Type B pancreatic cell (in vitro differentiated cells): ENCODE measurements at regions not wholly inside any gene's neighbourhood (a gene's known extent, or its start where the extent isn't known, plus 50 kb on each side); places are given as distances from the start of the nearest gene placed in this dataset.
A peak's percentile ranks its signal among the peaks of the same experiment; 100 is the strongest.

ENCODE experiments used
- DNase-seq: peaks from one replicate; pipeline ENCODE4 v3.0.0; 2021; ENCODE audit warnings: mixed read lengths; ENCODE audit not compliant: unreplicated experiment; ENCODE audit errors: extremely low spot score
- H3K27ac Mint-ChIP-seq: 2 replicates; pipeline ENCODE4 v1.8.0; 2021; ENCODE audit warnings: mild to moderate bottlenecking, mixed read lengths
- H3K27me3 Mint-ChIP-seq: 2 replicates; pipeline ENCODE4 v1.8.0; 2021; ENCODE audit warnings: mixed read lengths
- H3K36me3 Mint-ChIP-seq: 2 replicates; pipeline ENCODE4 v1.8.0; 2021; ENCODE audit warnings: mixed read lengths
- H3K4me1 Mint-ChIP-seq: one replicate; pipeline ENCODE4 v1.8.0; 2021; ENCODE audit warnings: mixed read lengths; ENCODE audit not compliant: unreplicated experiment
- H3K4me3 Mint-ChIP-seq: 2 replicates; pipeline ENCODE4 v1.8.0; 2021; ENCODE audit warnings: mild to moderate bottlenecking, mixed read lengths
- H3K9me3 Mint-ChIP-seq: 2 replicates; pipeline ENCODE4 v1.8.0; 2021; ENCODE audit warnings: mixed read lengths
- TF ChIP-seq, protein P1 (sequence below): fragments of 200-600 bp; sonication (generic); conservative IDR thresholded peaks from 2 replicates; pipeline ENCODE4 v1.5.0; 2021; ENCODE audit warnings: antibody characterized with exemption, mild to moderate bottlenecking

DNA sequence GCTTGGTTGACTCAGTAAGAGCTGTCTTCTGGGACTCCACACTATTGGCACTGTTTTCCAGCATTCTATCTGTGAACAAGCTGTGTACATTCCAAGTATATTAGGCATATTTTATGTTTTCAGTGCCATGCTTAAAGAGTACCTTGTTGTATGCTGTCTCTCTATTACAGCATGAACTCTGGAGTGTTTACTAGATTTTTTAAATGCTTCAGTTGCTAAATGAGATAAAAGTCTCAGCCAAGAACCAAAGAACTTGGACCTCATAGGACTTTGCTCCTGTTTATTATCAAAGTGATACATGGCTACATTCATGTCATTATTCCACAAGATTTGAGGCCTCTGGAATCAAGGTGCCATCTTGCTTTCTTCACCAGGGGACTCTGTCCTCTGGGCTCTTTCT is 167.2 kb downstream of the C9orf152 start:
- no peaks in the 10 kb centered on the region for H3K36me3 Mint-ChIP-seq
- no peak for DNase-seq
- no peaks in the 10 kb centered on the region for H3K9me3 Mint-ChIP-seq
- no peak overlapping the region for H3K27ac Mint-ChIP-seq
- TF ChIP-seq, protein P1, sequence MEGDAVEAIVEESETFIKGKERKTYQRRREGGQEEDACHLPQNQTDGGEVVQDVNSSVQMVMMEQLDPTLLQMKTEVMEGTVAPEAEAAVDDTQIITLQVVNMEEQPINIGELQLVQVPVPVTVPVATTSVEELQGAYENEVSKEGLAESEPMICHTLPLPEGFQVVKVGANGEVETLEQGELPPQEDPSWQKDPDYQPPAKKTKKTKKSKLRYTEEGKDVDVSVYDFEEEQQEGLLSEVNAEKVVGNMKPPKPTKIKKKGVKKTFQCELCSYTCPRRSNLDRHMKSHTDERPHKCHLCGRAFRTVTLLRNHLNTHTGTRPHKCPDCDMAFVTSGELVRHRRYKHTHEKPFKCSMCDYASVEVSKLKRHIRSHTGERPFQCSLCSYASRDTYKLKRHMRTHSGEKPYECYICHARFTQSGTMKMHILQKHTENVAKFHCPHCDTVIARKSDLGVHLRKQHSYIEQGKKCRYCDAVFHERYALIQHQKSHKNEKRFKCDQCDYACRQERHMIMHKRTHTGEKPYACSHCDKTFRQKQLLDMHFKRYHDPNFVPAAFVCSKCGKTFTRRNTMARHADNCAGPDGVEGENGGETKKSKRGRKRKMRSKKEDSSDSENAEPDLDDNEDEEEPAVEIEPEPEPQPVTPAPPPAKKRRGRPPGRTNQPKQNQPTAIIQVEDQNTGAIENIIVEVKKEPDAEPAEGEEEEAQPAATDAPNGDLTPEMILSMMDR = no peak
- H3K4me3 Mint-ChIP-seq = no peak overlapping the region
- no peaks in the 10 kb centered on the region for H3K4me1 Mint-ChIP-seq
- H3K27me3 Mint-ChIP-seq = no peaks in the 10 kb centered on the region

DNA sequence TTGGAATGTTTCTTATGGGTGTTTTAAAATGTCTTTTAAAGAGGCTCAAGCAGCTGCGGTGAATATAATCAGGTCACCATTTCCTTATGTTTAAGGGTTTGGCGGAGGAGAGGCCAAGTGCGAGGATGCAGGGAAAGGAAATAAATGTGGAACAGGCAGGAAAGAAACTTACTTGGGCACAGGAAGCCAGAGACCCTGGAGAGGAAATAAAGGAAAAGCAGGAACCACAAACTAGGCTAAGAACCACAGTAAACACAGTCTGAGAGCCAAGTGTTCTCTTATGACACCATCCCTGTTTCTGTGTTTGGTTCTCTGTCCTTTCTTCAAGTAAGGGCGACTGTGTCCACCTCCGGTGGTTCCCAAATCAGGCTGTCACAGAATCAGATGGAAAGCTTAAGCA is 166.5 kb downstream of the C9orf152 start:
- Mint-ChIP-seq H3K4me3 (no peak overlapping the region), H3K36me3 (no peaks in the 10 kb centered on the region), H3K27me3 (no peaks in the 10 kb centered on the region), H3K4me1 (no peaks in the 10 kb centered on the region), H3K9me3 (no peaks in the 10 kb centered on the region), H3K27ac (no peak overlapping the region)
- no peak for DNase-seq
- TF ChIP-seq, protein P1 = no peak

DNA sequence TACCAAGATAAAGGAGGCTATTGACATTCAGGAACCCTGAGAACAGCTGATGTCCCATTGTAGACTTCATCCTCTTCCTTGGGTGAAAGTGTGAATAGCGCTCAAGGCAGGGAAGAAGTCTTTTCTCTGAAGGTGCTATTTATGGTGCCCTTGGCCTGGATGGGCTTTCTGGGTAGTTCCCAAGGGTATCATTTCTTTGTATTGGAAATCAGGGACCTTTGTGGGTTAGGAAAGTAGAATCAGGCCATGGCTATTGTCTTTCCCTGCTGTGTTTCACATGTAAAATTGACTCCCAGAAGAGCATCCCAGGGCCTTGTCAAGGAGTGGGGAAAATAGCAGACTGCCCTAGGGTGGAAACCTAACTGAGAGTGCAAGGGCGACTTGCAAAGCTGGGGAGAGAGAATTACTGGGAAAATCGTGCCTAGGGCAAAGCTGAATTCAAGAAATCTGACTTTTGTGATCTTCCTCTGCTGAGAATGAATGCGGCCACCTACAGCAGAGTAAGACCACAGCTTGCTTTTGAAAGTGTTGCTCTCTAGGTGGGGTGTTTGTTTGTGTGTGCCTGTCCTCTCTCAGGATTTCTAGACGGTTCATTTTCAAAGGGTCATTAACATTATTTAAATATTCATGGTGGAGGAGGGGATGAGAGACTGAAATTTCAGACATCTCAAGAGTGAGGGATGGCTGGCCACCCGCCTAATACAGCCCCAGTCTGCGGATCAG is 160.6 kb downstream of the C9orf152 start:
- Mint-ChIP-seq H3K4me3 (peak overlapping the region; percentile 98), H3K27me3 (peaks cover 35% of the 10 kb centered on the region), H3K4me1 (peaks cover 27% of the 10 kb centered on the region), H3K9me3 (no peaks in the 10 kb centered on the region), H3K36me3 (no peaks in the 10 kb centered on the region), H3K27ac (peak overlapping the region; percentile 39)
- TF ChIP-seq, protein P1 = no peak
- DNase-seq = no peak

DNA sequence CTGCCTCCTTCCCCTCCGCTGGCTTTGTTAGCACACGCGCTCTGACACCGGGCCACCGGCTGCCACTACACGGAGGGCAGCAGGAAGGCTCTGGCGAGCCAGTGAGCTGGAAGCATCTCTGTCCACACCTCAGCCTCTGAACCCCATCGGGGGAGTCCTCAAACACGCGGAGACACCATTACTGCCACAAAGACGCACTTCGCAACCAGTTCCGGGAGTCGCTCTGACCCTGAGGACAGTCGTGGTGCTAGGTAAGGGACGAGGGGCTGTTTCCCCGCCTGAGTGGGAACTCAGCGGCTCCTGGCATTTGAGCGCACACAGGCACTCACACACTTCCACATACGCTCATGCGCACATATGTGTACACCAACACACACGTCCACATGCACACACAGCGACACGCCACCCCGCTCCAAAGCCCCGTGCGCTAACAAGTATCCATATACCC is 160.0 kb downstream of the C9orf152 start:
- TF ChIP-seq, protein P1 = no peak
- Mint-ChIP-seq H3K27ac (peak overlapping the region; percentile 39), H3K4me1 (peaks cover 31% of the 10 kb centered on the region), H3K4me3 (peak overlapping the region; percentile 98), H3K9me3 (no peaks in the 10 kb centered on the region), H3K27me3 (peaks cover 35% of the 10 kb centered on the region), H3K36me3 (no peaks in the 10 kb centered on the region)
- no peak for DNase-seq

DNA sequence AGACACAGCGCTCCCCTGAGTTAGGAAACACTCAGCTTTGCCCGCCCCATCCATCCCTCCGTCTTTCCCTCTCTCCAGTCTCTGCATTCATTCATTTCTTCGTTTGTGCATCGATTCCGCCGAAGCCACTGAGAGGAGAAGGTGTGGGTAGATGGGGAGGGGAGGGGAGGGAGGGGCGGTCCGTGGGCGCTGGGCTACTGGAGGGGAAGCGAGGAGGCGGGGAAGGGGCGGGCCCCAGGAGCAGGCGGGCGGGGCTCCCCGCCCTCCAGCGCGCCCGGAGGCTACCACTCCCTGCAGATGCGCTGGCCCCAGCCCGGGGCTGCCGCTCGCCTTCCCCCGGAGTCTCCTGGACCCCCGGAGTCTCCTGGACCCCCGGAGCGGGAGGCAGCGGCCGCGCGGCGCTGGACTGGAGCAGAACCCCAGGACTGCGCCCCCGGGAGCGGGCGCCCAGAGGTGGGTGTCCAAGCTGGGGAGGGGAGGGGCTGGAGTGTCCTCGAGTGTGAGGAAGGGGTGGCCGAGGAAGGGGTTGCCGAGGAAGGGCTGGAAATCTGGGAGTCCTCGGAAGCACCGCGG is 159.5 kb downstream of the C9orf152 start:
- peak overlapping the region; percentile 58 for H3K27ac Mint-ChIP-seq
- TF ChIP-seq, protein P1 = no peak
- DNase-seq = peak; percentile 85
- H3K4me3 Mint-ChIP-seq = peak overlapping the region; percentile 98
- H3K9me3 Mint-ChIP-seq = no peaks in the 10 kb centered on the region
- peaks cover 35% of the 10 kb centered on the region for H3K27me3 Mint-ChIP-seq
- no peaks in the 10 kb centered on the region for H3K36me3 Mint-ChIP-seq
- peaks cover 31% of the 10 kb centered on the region for H3K4me1 Mint-ChIP-seq
